Dermis microvascular lymphatic vessel endothelial cell (primary cell): ENCODE measurements at regions not wholly inside any gene's neighbourhood (a gene's known extent, or its start where the extent isn't known, plus 50 kb on each side); places are given as distances from the start of the nearest gene placed in this dataset.

ENCODE experiments used
- DNase-seq, 2 donors: peaks; one replicate each; pipeline versions ENCODE4 v3.0.0 to v3.0.0-alpha.2; 2010; ENCODE audit warnings: low read depth in 2 of 2

GRCh38 chr9:84174486-84174885, 166.1 kb downstream of the SLC28A3 start:
- DNase-seq: no peak

- no peak for DNase-seq
Measured at GRCh38 chr9:84177407-84177806, 163.2 kb downstream of the SLC28A3 start.

GRCh38 chr9:84179531-84179930, 161.0 kb downstream of the SLC28A3 start:
- DNase-seq: no peak

DNA sequence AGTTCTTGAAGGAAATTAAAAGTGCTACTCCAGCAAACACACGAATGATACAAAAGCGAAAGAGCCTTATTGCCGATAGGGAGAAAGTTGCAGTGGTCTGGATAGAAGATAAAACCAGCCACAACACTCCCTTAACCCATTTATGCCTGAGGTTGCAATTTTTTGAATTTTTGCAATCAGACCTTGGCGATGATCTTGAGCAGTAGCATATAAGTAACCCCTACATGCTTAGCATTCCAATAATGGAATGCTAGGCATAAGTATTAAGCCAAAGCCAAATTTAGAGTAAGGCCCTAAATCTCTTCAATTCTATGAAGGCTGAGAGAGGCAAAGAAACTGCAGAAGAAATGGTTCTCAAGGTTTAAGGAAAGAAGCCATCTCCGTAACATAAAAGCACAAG, 153.5 kb downstream of the SLC28A3 start:
- DNase-seq: no peak

- no peak for DNase-seq
Measured at GRCh38 chr9:84189904-84190303, 150.7 kb downstream of the SLC28A3 start.

GRCh38 chr9:84190411-84190810, 150.1 kb downstream of the SLC28A3 start:
- DNase-seq: no peak

DNA sequence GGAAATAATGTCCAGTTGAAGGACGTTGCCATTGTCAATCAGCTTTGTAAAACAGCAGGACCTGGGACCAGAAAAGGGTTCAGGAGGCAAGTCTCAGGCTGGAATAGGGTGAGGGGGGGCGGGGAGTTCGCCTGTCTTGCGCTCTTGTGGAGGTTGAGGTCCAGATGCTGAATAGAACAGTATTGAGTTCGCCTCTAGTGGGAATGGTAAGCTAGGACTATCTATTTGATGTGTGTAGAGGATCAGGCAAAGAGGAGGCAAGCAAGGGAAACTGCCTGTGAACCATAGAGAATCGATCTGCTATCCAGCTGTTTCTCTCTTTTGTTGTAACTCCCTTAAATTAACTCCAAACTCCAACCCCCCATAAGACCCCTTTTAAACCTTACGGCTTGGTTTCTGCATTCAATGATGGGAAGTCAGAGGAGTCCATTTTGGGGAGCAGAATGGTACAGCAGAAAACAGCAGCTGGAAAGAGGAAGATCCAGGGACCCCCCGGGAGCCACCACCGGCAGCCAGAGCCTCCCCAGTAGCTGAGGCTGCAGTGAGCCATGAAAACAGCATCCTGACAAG, 133.7 kb downstream of the SLC28A3 start:
- DNase-seq: no peak

- peak; percentile 41 to 83 for DNase-seq
Measured at GRCh38 chr9:84207491-84207951, 133.0 kb downstream of the SLC28A3 start.

DNA sequence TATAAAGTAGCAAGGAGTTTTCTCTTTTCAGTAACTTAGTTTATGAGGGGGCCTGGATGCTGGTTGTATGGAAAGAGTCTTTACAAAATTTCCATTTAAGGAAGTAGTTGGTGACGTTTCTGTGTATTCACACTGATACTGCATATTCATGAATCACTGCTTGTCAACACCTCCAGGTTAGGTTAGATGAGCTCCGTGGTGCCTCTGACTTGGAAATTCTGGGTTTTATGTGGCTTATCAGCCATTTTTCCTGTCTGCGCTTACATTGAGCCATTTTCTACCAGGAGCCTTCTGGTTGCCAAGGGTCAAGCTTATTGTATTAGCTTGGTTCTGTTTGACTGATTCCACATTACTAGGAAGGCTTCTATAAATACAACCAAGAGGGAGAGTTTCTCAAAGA, 128.3 kb downstream of the SLC28A3 start:
- DNase-seq: no peak

GRCh38 chr9:84212982-84213381, 127.6 kb downstream of the SLC28A3 start:
- no peak for DNase-seq

- no peak for DNase-seq
Measured at GRCh38 chr9:84216151-84216550, 124.4 kb downstream of the SLC28A3 start.

DNA sequence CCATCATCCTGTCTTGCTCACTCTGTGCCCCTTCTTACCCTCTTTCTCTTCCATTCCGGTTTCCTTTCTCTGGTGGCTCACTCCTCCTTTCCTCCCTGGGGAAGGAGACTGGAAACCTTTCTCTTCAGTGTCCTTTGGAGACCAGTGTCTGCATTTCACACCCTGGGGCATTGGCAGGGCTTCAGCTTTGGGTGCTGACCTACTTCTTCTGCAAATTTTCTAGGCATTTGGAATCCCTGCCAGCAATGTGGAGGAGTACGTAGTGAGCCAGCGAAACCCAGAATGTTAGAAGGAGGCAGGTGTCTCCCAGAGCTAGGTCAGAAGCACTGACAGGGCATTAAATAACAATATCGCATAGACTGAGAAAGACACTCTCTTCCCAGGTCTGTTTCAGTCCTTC, 122.2 kb downstream of the SLC28A3 start:
- no peak for DNase-seq

DNA sequence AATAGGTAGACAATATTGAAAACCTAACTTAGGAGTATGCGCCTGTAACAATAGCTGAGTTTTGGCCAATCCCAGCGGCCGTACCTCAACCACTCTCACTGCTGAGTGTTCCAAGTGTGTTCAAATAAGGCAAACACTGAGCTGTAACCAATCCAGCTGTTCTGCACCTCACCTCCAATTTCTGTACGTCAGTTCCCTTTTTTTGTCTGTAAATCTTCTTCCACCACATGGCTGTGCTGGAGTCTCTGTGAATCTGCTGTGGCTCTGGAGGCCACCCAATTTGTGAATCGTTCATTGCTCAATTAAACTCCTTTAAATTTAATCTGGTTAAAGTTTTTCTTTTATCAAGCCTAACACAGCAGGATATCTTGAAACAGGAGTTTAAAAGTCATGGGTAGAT, 116.3 kb downstream of the SLC28A3 start:
- no peak for DNase-seq
